Activated naive CD8-positive, alpha-beta T cell treated with anti-CD3 and anti-CD28 coated beads, Interleukin-2, amount 50 U/mL, for 24 hours (primary cell): ENCODE measurements at regions not wholly inside any gene's neighbourhood (a gene's known extent, or its start where the extent isn't known, plus 50 kb on each side); places are given as distances from the start of the nearest gene placed in this dataset.

ENCODE experiments used
- ATAC-seq: fragments of 150-1000 bp; cut with Tn5 transposase; one replicate; pipeline ENCODE4 v1.10.0; 2021
- DNase-seq: peaks from one replicate; pipeline ENCODE4 v3.0.0; 2021
- H3K27ac Mint-ChIP-seq: one replicate; pipeline ENCODE4 v1.8.0; 2021; ENCODE audit warnings: mild to moderate bottlenecking, mixed read lengths
- H3K27me3 Mint-ChIP-seq: one replicate; pipeline ENCODE4 v1.8.0; 2021; ENCODE audit warnings: mixed read lengths
- H3K36me3 Mint-ChIP-seq: one replicate; pipeline ENCODE4 v1.8.0; 2021; ENCODE audit warnings: low read depth, mixed read lengths
- H3K4me1 Mint-ChIP-seq: one replicate; pipeline ENCODE4 v1.8.0; 2021; ENCODE audit warnings: mixed read lengths
- H3K4me3 Mint-ChIP-seq: one replicate; pipeline ENCODE4 v1.8.0; 2021; ENCODE audit warnings: mild to moderate bottlenecking, moderate library complexity, mixed read lengths
- H3K9me3 Mint-ChIP-seq: one replicate; pipeline ENCODE4 v1.8.0; 2021; ENCODE audit warnings: mixed read lengths

DNA sequence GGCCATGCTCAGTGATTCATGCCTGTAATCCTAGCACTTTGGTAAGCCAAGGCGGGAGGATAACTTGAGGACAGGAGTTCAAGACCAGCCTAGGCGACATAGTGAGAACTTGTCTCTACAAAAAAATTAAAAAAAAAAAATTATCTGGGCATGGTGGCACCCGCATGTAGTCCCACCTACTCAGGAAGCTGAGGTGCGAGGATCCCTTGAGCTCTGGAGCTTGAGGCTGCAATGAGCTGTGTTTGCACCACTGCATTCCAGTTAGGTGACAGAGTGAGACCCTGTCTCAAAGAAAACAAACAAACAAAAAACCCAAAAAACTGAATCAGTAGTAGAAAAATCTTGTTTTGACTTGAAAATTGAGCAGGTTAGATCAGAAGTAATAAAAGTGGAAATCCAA, 67.1 kb upstream of the IPO9 start:
- no peak overlapping the region for H3K4me3 Mint-ChIP-seq
- H3K27ac Mint-ChIP-seq: no peak overlapping the region

DNA sequence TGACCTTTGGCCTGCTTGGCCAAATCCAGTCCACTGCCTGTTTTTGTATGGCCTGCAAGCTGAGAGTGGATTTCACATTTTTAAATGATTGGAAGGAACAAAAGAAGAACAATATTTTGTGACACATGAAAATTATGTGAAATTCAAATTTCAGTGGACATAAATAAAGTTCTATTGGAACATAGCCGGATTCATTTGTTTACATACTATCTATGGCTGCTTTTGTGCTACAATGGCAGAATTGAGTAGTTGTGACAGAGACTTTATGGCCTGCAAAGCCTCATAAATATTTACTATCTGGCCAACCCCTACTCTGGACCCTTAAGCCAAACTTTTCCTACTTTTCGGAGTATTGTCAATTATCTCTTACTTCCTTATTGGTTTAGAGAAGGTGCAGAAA, 66.6 kb upstream of the IPO9 start:
- Mint-ChIP-seq H3K9me3 (no peaks in the 10 kb centered on the region), H3K27ac (no peak overlapping the region), H3K27me3 (no peaks in the 10 kb centered on the region), H3K36me3 (no peaks in the 10 kb centered on the region), H3K4me1 (peaks cover 3% of the 10 kb centered on the region), H3K4me3 (no peak overlapping the region)
- no peak for ATAC-seq
- no peak for DNase-seq

More for the DNA sequence above, 67.1 kb upstream of the IPO9 start:
- ATAC-seq (no peak), DNase-seq (no peak)
- Mint-ChIP-seq H3K9me3 (no peaks in the 10 kb centered on the region), H3K27me3 (no peaks in the 10 kb centered on the region), H3K36me3 (no peaks in the 10 kb centered on the region), H3K4me1 (peaks cover 8% of the 10 kb centered on the region)

DNA sequence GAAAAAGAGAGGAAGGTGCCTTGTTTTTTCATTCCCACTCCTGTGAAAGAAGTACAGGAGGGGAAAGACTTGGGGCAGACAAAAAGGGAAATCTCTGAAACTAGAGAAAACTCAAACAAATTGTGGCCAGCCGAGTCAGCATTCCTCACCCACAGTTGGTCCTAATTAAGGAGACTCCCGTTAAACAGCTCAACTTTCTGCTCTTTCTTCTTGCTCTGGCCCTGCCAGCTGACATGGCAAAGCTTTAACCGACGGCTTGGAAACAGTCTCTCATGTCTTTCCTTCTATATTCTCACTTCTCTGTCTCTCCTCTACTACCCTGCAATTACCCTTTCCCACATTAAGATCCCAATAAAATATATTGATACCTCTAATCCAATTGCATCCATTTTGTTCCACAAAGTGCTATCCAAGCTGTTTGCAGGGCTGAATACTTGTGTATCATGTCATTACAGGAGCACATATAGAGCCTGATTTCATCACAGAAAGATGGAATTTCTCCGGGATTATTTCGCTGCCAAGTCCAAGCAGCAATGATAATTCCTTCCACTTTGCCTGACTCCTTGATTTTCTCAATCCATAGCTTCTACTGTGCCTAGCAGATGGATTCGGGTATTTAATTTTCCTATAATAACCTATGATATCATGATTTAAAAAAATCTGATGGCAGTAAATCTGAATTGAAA, 65.4 kb upstream of the IPO9 start:
- ATAC-seq: no peak
- Mint-ChIP-seq H3K4me3 (no peak overlapping the region), H3K27me3 (no peaks in the 10 kb centered on the region), H3K36me3 (no peaks in the 10 kb centered on the region), H3K4me1 (no peaks in the 10 kb centered on the region), H3K9me3 (no peaks in the 10 kb centered on the region), H3K27ac (no peak overlapping the region)
- no peak for DNase-seq

DNA sequence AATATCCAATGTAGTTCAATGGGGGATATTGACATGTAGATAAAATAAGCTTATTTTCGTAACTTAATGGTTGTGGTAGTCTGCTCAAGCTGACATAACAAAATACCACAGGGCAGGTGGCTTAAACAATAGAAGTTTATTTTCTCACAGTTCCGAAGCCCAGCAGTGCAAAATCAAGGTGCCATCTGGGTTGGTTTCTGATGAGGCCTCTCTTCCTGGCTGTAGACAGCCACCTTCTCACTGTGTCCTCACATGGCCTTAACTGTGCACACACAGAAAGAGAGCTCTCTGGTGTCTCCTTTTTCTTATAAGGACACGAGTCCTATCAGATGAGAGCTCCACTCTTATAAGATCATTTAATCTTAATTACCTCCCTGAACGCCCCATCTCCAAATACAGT, 64.8 kb upstream of the IPO9 start:
- no peaks in the 10 kb centered on the region for H3K27me3 Mint-ChIP-seq
- DNase-seq (no peak), ATAC-seq (no peak)
- no peaks in the 10 kb centered on the region for H3K36me3 Mint-ChIP-seq
- H3K27ac Mint-ChIP-seq: no peak overlapping the region
- no peaks in the 10 kb centered on the region for H3K9me3 Mint-ChIP-seq
- H3K4me1 Mint-ChIP-seq: no peaks in the 10 kb centered on the region
- no peak overlapping the region for H3K4me3 Mint-ChIP-seq

DNA sequence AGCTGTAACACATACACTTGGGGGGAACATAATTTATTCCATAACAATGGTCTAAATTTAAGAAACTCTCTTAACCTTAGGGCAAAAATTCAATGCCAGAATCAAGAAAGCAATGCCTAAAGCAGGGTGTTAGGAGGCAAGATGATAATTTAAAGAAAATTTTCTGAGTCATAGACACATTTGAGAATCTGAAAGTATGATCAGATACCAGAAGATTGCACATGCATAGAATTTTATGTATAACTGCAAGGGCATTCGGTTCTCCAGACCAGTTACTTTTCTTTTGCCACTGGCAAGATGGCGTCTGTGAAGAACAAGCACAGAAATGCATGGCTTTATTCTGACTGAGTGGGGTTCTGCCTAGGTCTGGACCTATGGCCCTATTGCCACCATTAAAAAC, 64.4 kb upstream of the IPO9 start:
- ATAC-seq: no peak
- H3K27me3 Mint-ChIP-seq: no peaks in the 10 kb centered on the region
- H3K4me1 Mint-ChIP-seq: no peaks in the 10 kb centered on the region

DNA sequence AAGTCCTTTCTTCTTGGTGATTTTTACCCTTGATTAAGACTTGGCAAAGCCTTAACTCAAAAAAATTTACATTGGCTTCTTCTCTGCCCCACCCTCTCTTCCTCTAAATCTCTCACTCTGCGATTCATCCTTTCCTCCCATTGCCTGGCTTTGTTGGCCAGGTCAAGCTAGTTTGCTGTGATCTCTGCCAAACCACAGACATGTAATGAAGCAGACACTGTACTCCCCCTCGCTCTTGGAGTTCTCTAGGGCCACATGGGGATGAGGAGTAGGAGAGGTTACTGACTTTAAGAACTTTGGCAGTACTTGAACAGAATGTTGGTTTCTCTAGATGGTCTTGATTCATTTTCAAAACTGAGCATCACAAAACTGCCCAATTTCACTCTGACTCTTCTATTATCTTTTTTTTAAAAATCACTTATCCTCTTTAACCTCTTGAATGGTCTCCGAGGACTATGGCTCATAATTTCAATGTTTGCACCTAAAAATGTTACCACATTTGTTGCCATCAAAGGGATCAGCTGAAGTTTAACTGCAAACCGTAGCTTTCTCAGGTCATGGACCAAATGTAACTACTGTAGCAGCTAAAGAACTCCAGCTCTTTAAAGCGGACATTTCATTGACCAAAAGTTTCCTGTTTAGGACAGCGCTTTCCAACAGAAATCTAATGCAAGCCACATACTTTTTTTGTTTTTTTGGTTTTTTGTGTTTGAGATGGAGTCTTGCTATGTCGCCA, 62.7 kb upstream of the IPO9 start:
- peaks cover 5% of the 10 kb centered on the region for H3K36me3 Mint-ChIP-seq
- DNase-seq (no peak), ATAC-seq (no peak)
- H3K4me3 Mint-ChIP-seq: no peak overlapping the region
- no peaks in the 10 kb centered on the region for H3K27me3 Mint-ChIP-seq
- H3K9me3 Mint-ChIP-seq: peaks cover 7% of the 10 kb centered on the region
- H3K4me1 Mint-ChIP-seq: no peaks in the 10 kb centered on the region
- no peak overlapping the region for H3K27ac Mint-ChIP-seq

More for the DNA sequence above, 64.4 kb upstream of the IPO9 start:
- H3K9me3 Mint-ChIP-seq: no peaks in the 10 kb centered on the region
- no peak overlapping the region for H3K4me3 Mint-ChIP-seq
- DNase-seq: no peak
- H3K36me3 Mint-ChIP-seq: no peaks in the 10 kb centered on the region
- H3K27ac Mint-ChIP-seq: no peak overlapping the region

DNA sequence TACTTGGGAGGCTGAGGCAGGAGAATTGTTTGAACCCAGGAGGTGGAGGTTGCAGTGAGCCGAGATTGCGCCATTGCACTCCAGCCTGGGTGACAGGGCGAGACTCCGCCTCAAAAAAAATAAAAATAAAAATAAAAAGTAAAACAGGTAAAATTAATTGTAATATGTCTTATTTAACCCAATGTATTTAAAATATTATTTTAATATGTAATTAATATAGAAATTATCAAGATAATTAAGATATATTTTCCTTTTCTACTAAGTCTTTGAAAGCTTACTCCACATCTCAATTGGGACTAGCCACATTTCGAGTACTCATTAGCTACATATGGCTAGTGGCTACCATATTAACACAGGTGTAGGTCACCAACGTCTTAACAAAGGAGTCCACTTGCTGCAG, 61.6 kb upstream of the IPO9 start:
- H3K4me1 Mint-ChIP-seq: no peaks in the 10 kb centered on the region
- peaks cover 16% of the 10 kb centered on the region for H3K9me3 Mint-ChIP-seq
- DNase-seq: no peak
- no peak overlapping the region for H3K27ac Mint-ChIP-seq
- H3K27me3 Mint-ChIP-seq: no peaks in the 10 kb centered on the region
- peaks cover 5% of the 10 kb centered on the region for H3K36me3 Mint-ChIP-seq
- no peak overlapping the region for H3K4me3 Mint-ChIP-seq
- ATAC-seq: no peak

DNA sequence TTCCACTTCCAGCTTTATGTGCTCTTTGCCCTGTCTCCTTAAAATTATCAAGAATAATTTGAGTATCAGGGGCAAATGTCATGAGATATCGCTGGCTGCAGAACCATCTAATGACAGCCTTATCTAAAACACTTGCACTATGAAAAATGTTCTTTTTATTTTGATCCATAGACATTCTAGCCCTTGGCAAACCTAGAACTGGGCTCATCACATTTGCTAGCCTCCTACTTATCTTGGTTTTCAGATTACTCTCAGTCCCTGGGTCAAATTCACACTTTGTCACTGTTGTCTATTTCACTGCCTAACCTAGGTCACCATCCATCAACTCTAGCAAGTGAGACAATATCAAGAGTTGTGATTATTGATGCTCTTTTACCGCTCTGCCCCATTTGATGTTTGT, 59.9 kb upstream of the IPO9 start:
- no peaks in the 10 kb centered on the region for H3K27me3 Mint-ChIP-seq
- no peak for DNase-seq

DNA sequence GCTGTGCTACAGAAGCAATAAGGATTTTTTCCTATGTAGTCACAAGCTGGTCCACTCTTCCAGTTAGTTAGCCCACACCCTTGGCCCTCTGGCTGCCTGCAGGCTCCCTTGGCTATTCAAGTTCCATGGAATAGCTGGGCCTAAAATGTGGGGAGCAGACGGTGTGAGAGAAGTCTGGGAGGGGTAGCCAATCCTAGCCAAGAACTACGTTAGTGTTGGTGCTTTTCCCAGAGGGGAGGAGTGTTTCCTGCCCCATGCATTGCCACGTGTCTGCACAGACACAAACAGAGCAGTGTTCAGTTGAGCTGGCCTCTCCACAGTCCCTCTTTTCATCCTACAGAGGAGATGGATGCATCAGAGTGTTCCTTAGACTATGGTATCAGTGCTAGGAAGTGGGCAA, 59.0 kb upstream of the IPO9 start:
- H3K27ac Mint-ChIP-seq: no peak overlapping the region
- no peaks in the 10 kb centered on the region for H3K27me3 Mint-ChIP-seq
- DNase-seq (no peak), ATAC-seq (no peak)
- no peak overlapping the region for H3K4me3 Mint-ChIP-seq
- H3K36me3 Mint-ChIP-seq: peaks cover 5% of the 10 kb centered on the region
- H3K4me1 Mint-ChIP-seq: no peaks in the 10 kb centered on the region
- H3K9me3 Mint-ChIP-seq: peaks cover 18% of the 10 kb centered on the region

More for the DNA sequence above, 59.9 kb upstream of the IPO9 start:
- peaks cover 5% of the 10 kb centered on the region for H3K36me3 Mint-ChIP-seq
- peaks cover 18% of the 10 kb centered on the region for H3K9me3 Mint-ChIP-seq
- ATAC-seq: no peak
- no peak overlapping the region for H3K27ac Mint-ChIP-seq
- no peak overlapping the region for H3K4me3 Mint-ChIP-seq
- H3K4me1 Mint-ChIP-seq: no peaks in the 10 kb centered on the region

DNA sequence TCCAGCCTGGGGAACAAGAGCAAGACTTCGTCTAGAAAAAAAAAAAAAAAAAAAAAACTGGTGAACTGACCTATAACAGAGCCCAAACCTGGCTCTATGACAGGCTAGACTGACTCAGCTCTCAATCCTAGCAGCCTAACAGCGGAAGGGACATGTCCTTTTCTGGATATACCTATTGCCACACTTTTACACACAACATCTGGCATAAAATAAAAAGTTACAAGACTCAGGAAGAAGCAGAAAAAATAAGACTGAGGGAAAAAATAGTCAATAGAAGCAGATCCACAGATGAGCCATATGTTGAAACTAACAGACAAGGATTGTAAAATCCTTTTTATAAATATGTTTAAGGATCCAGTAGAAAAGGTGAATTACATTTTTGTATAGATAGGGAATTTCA, 57.5 kb upstream of the IPO9 start:
- H3K4me1 Mint-ChIP-seq: no peaks in the 10 kb centered on the region
- DNase-seq (no peak), ATAC-seq (no peak)
- H3K9me3 Mint-ChIP-seq: peaks cover 18% of the 10 kb centered on the region
- no peak overlapping the region for H3K27ac Mint-ChIP-seq
- H3K27me3 Mint-ChIP-seq: no peaks in the 10 kb centered on the region
- peaks cover 5% of the 10 kb centered on the region for H3K36me3 Mint-ChIP-seq
- H3K4me3 Mint-ChIP-seq: no peak overlapping the region

DNA sequence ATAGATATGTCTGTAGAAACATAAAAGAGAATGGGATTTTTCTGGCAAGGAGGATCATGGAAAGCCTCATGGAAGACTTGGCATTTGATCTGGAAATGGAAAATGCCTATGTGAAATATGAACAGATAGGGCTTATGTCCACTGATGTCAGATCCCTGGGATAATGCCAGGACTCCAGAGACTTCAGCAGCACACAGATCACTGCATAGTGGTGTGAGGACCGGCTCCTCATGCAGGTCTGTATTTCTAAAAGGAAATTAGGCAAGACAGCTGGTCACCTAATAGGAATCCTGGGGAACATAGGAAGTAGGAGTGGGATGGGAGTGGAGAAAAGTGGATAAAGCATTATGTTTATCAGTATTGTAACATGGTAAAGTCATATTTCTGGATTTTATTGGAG, 56.8 kb upstream of the IPO9 start:
- H3K4me1 Mint-ChIP-seq: no peaks in the 10 kb centered on the region
- DNase-seq (no peak), ATAC-seq (no peak)
- peaks cover 5% of the 10 kb centered on the region for H3K36me3 Mint-ChIP-seq
- no peak overlapping the region for H3K27ac Mint-ChIP-seq
- H3K9me3 Mint-ChIP-seq: peaks cover 18% of the 10 kb centered on the region
- no peaks in the 10 kb centered on the region for H3K27me3 Mint-ChIP-seq
- H3K4me3 Mint-ChIP-seq: no peak overlapping the region

DNA sequence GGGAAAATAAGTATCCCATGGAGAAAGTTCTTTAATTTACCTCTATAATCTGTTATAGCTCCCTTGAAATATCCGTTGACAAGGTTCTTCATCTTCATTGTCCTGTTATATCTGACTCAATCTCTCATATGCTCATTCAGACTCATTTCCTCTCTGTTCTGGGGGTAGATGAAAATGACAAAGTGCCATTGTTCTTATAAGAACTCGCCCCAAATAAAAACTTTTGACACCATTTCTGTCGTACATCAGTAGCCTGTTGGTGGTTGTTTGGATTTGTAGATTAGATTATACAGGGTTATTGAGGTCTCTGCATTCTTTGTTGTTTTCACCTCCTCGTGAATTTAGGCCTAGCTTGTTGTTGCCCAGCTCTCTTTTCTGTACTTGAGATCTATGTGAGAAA, 55.2 kb upstream of the IPO9 start:
- no peak overlapping the region for H3K4me3 Mint-ChIP-seq
- H3K9me3 Mint-ChIP-seq: peaks cover 18% of the 10 kb centered on the region
- no peak for DNase-seq
- no peaks in the 10 kb centered on the region for H3K27me3 Mint-ChIP-seq
- H3K4me1 Mint-ChIP-seq: no peaks in the 10 kb centered on the region
- H3K36me3 Mint-ChIP-seq: peaks cover 5% of the 10 kb centered on the region
- H3K27ac Mint-ChIP-seq: no peak overlapping the region
- no peak for ATAC-seq

DNA sequence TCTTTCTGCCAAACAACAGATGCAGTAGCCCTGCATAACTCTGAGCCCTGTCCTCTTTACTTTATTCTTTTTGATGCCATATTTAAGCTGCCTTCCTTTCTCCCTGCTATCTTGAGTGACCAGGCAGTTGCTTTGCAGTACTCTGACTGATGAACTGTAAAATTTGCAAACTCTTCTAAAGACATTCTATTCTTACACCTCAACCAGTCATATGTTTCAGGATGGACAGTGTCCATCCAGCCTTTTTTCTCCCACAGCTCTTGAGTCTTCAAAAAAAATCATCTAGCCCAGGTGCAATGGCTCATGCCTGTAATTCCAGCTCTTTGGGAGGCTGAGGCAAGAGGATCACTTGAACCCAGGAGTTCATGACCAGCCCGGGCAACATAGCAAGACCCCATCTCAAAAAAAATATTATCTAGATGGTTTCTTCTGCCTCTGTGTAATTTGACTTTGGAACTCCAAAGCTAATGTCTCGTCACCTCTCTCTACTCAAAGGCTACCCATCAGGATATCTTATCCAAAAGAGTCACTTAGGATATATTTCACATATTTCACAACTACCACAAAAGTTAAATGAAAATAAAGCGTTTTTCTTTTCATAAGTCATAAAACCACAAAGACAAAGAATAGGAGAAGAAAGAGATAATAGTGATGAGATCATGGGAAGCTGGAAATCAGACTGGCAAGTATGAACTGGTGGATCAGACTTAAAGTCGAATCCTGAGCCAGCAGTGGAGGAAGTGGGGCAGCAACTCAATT, 54.6 kb upstream of the IPO9 start:
- Mint-ChIP-seq H3K36me3 (peaks cover 5% of the 10 kb centered on the region), H3K4me3 (no peak overlapping the region), H3K27me3 (no peaks in the 10 kb centered on the region), H3K27ac (no peak overlapping the region), H3K4me1 (no peaks in the 10 kb centered on the region), H3K9me3 (peaks cover 18% of the 10 kb centered on the region)
- no peak for ATAC-seq
- no peak for DNase-seq

DNA sequence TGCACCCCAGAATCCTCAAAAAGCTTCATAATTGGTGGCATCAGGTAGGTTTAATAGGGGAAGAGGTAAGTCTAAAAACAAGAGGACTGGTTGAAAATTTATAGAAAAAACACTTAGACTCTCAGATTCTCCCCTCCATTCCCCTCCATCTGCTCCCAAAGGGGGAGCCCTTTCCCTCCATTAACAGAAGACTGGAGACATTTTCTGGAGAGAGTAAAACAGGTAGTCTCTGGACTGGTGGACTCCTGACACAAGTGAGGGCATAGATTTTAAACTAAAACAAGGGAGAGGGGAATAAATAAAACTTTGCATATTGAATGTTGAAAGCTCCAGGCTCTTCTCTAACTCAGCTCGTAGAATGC, 54.0 kb upstream of the IPO9 start:
- Mint-ChIP-seq H3K36me3 (peaks cover 5% of the 10 kb centered on the region), H3K27ac (no peak overlapping the region), H3K4me1 (no peaks in the 10 kb centered on the region), H3K27me3 (no peaks in the 10 kb centered on the region), H3K9me3 (peaks cover 17% of the 10 kb centered on the region), H3K4me3 (no peak overlapping the region)
- ATAC-seq (no peak), DNase-seq (no peak)

DNA sequence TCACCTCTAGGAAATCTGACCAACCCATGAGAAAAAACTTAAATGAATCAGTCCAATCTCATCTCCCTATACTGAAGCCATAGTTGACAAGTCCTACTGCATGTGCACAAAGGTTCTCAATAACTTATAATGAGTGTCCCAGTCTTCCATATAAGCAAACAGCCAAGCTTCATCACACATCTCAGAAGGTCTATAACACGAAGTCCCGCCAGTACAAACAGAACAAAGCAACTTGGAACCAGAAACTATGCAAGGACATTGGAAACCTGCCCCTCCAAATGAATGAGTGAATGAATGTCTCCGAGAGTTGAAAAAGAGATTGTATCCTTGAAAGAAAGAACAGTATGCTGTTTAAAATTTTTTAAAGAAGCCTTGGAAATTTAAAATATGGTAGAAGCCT, 53.6 kb upstream of the IPO9 start:
- Mint-ChIP-seq H3K27me3 (no peaks in the 10 kb centered on the region), H3K27ac (no peak overlapping the region), H3K4me3 (no peak overlapping the region), H3K9me3 (peaks cover 13% of the 10 kb centered on the region), H3K4me1 (no peaks in the 10 kb centered on the region), H3K36me3 (peaks cover 2% of the 10 kb centered on the region)
- DNase-seq (no peak), ATAC-seq (no peak)
